Fibroblast of villous mesenchyme (primary cell): ENCODE measurements at regions not wholly inside any gene's neighbourhood (a gene's known extent, or its start where the extent isn't known, plus 50 kb on each side); places are given as distances from the start of the nearest gene placed in this dataset.

Experiments used
- DNase-seq: peaks from one replicate; pipeline ENCODE4 v3.0.0-alpha.2; 2010; ENCODE audit warnings: low read depth
- H3K4me3 ChIP-seq: 2 replicates; pipeline ENCODE4 v1.5.1; 2011; ENCODE audit warnings: low read depth, mild to moderate bottlenecking, low read length
- CTCF ChIP-seq: IDR thresholded peaks from 2 replicates; pipeline ENCODE4 v1.5.1; 2012; ENCODE audit warnings: low read depth, mild to moderate bottlenecking, low read length; ENCODE audit not compliant: insufficient read depth

- DNase-seq, result peak; percentile 7
- H3K4me3 ChIP-seq, result no peak overlapping the region
- TF ChIP-seq CTCF, result no peak
These were observed 1819.8 kb downstream of the MAT2B start for GRCh38 chr5:165325221-165325620.

DNA sequence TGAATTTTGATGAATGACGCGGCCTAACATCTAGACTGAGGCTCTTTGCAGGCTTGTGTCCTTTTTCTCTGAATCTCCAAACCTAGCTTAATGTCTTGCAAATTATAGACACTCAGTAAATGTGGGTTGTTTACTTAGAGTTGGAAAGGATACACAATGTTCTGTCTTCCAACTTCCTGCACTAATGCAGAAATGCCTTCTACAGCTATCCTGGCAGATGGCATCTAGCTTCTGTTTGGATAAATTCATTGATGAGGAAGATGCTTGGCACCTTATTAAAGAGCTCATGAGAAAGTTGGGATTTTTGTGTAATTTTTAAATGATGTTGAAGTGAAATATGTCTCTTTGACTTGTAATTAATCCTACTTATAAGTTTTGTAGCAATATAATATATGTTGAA lies 1822.2 kb downstream of the MAT2B start:
- TF ChIP-seq CTCF, result no peak
- DNase-seq, result no peak
- no peak overlapping the region for H3K4me3 ChIP-seq

GRCh38 chr5:165328846-165329245 lies 1823.4 kb downstream of the MAT2B start:
- H3K4me3 ChIP-seq, result no peak overlapping the region
- TF ChIP-seq CTCF, result no peak
- DNase-seq, result no peak

DNA sequence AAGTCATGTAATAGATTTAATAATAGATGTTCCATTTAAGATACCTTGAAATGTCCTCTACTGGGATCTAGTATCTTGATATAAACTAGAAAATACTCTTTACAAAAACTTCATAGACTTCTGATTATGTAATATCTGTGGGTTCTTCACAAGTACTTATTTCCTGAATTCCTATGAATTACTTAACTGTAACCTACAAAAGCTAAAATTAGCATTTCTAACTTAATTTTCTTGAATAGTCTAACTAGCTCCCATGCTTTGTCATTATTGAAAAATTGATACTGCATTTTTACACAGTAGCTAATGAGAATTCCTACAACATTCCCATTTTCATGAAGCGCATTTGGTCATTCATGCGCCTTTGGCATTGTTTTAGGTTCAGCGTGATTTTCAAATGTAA lies 1828.2 kb downstream of the MAT2B start:
- DNase-seq, result no peak
- TF ChIP-seq CTCF, result no peak
- H3K4me3 ChIP-seq, result no peak overlapping the region

DNA sequence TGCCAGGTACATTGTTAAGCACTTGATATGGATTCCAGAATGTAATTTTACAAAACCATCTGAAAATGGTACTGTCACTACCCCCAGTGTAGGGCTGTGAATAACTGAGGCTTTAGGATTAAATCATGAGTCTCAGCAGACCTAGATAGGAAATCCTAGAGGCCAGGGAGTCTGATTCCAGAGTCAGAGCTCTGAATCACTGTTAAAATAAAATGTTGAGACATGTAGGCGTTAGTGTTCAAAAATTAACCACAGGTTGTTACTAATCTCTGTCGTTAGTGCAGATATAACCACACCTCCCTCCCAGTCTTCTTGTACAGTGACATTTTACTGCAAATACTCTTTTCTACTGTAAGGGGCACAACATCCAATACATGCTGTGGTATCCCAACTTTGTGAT lies 1828.8 kb downstream of the MAT2B start:
- H3K4me3 ChIP-seq, result no peak overlapping the region
- TF ChIP-seq CTCF, result no peak
- DNase-seq, result no peak

DNA sequence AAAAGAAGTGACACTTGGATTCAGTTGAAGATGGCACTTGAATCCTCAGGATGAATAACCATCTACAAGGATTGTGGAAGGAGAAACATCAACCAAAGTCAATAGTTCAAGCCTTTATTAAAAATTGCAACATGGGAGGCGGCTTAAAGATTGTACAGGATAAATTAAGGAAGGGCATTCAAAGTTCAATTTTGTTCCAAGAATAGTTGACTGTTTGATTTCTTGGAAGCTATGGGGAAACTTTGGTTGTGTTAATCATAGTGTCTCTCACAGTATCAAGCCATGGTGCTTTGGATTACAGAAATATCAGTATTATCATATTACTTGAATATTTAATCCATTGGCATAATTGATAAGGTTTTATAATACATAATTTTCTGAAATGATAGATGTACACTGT lies 1844.3 kb downstream of the MAT2B start:
- no peak overlapping the region for H3K4me3 ChIP-seq
- no peak for TF ChIP-seq CTCF
- DNase-seq, result no peak

DNA sequence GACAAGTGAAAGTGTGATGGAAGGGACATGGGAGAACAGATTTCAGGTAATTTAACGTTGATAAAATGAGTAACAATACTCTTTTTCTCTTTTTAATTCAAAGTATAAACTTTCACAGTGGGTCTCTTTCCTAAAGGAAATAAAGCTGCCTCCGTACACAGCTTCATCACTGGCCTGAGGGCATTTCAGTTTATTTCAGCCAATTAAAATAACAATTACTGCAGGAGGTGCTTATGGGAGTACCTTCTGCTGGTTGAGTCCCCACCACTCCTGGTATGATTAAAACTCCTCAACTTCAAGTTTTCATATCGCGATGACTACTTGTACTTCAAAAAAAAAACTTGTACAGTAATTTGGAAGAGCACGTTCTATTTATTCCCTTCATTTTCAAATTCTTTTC lies 1845.9 kb downstream of the MAT2B start:
- TF ChIP-seq CTCF, result no peak
- H3K4me3 ChIP-seq, result no peak overlapping the region
- DNase-seq, result no peak
